HG03095 (cell line): ENCODE measurements at regions not wholly inside any gene's neighbourhood (a gene's known extent, or its start where the extent isn't known, plus 50 kb on each side); places are given as distances from the start of the nearest gene placed in this dataset.
"Not testable (repeated sequence)": the region's sequence is repeated elsewhere in the genome, so short reads cannot be mapped to it uniquely, and the experiment has no call there.

Experiments
- ATAC-seq: cut with Tn5 transposase; IDR thresholded peaks from one replicate; pipeline ENCODE4 v1.9.1; 2021; ENCODE audit warnings: moderate library complexity; ENCODE audit not compliant: unreplicated experiment

- no peak for ATAC-seq
Measured at GRCh38 chr4:126742885-126743284, 889.9 kb upstream of the INTU start.

GRCh38 chr4:126748736-126749135, 884.0 kb upstream of the INTU start:
- no peak for ATAC-seq

GRCh38 chr4:126750723-126751122, 882.0 kb upstream of the INTU start:
- no peak for ATAC-seq

- ATAC-seq: no peak
Measured at GRCh38 chr4:126752126-126752525, 880.6 kb upstream of the INTU start.

GRCh38 chr4:126752702-126753101, 880.1 kb upstream of the INTU start:
- ATAC-seq: no peak

GRCh38 chr4:126753592-126753991, 879.2 kb upstream of the INTU start:
- ATAC-seq: no peak

GRCh38 chr4:126755506-126755905, 877.3 kb upstream of the INTU start:
- no peak for ATAC-seq

- no peak for ATAC-seq
Measured at GRCh38 chr4:126756050-126756829, 876.5 kb upstream of the INTU start.

- ATAC-seq: no peak
Measured at GRCh38 chr4:126757219-126757618, 875.5 kb upstream of the INTU start.

GRCh38 chr4:126758493-126758892, 874.3 kb upstream of the INTU start:
- no peak for ATAC-seq

GRCh38 chr4:126761947-126762662, 870.7 kb upstream of the INTU start:
- ATAC-seq: no peak

- ATAC-seq: no peak
Measured at GRCh38 chr4:126762663-126763247, 870.0 kb upstream of the INTU start.

- ATAC-seq: no peak
Measured at GRCh38 chr4:126766241-126766640, 866.5 kb upstream of the INTU start.

GRCh38 chr4:126768338-126768737, 864.4 kb upstream of the INTU start:
- ATAC-seq: no peak

- not testable (repeated sequence) for ATAC-seq
Measured at GRCh38 chr4:126770811-126771553, 861.8 kb upstream of the INTU start.

GRCh38 chr4:126771618-126772017, 861.1 kb upstream of the INTU start:
- not testable (repeated sequence) for ATAC-seq

- ATAC-seq: no peak
Measured at GRCh38 chr4:126772662-126773061, 860.1 kb upstream of the INTU start.

- ATAC-seq: no peak
Measured at GRCh38 chr4:126775485-126776106, 857.2 kb upstream of the INTU start.

GRCh38 chr4:126776361-126776760, 856.4 kb upstream of the INTU start:
- no peak for ATAC-seq

- ATAC-seq: no peak
Measured at GRCh38 chr4:126777649-126778048, 855.1 kb upstream of the INTU start.

GRCh38 chr4:126778348-126778747, 854.4 kb upstream of the INTU start:
- ATAC-seq: no peak
